ENCODE measurements at regions not wholly inside any gene's neighbourhood (a gene's known extent, or its start where the extent isn't known, plus 50 kb on each side); places are given as distances from the start of the nearest gene placed in this dataset.

GRCh38 chr9:19936598-19936997 is 147.8 kb upstream of the SLC24A2 start:
- Histone ChIP-seq H3K9me3 (no peaks in the 10 kb centered on the region), H3K27ac (no peak overlapping the region), H3K4me3 (no peak overlapping the region), H3K4me2 (no peak overlapping the region), H3K4me1 (no peaks in the 10 kb centered on the region)
- FAIRE-seq (no peak), DNase-seq (ENCODE audit: low read depth in 1 of 2, low spot score in 1 of 2) (no peak), ATAC-seq (no peak)
- TF ChIP-seq RNF2 (IDR thresholded peaks at IDR 0.05; ENCODE audit: borderline replicate concordance, low read depth) (no peak), CBX2 (IDR thresholded peaks at IDR 0.05; ENCODE audit: borderline replicate concordance, low read depth) (no peak), GATA3 (IDR thresholded peaks at IDR 0.05; ENCODE audit: borderline replicate concordance) (no peak)
- ChIA-PET POLR2A (no interaction called here), CTCF (interaction anchor here (0.7 to 2.2 kb wide), 4 partner anchors 10 to 470 kb away, joined by 3 to 7 read pairs (median 4); no protein-coding TSS in a partner anchor)
- WGBS (ENCODE audit: missing lambda C conversion rate): 0% methylated on average over 1 of the region's 1 CpG

DNA sequence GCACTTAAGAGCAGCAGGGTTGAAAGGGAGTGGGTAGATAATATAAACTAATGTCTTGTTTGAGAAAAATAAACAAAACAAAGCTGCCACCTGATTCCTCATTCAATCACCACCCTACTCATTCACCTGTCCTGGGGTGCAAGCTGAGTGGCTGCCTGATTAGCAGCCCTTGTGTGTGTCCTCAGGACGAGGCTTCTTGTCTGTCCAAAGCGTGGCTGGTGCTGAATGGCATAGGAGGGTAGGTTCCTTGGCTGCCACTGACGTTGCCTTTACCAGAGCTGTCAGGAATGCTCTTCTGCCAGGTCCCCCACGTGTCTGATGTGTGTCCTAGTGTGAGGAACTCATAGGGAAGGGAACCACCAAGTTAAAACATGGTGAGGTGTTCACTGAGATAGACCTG is 146.6 kb upstream of the SLC24A2 start:
- no peak overlapping the region for H3K4me2 ChIP-seq
- POLR2A ChIA-PET: no interaction called here
- DNase-seq (ENCODE audit: low read depth in 1 of 2, low spot score in 1 of 2) (no peak), FAIRE-seq (no peak), ATAC-seq (no peak)
- no peaks in the 10 kb centered on the region for H3K4me1 ChIP-seq
- CTCF ChIA-PET: interaction anchor here (1.0 to 1.8 kb wide), 2 partner anchors 8 to 471 kb away, joined by 3 to 5 read pairs; no protein-coding TSS in a partner anchor
- TF ChIP-seq PHF8 (IDR thresholded peaks at IDR 0.05; ENCODE audit: borderline replicate concordance, low read depth): no peak
- TF ChIP-seq FOSL2 (IDR thresholded peaks at IDR 0.05): no peak
- no peak for TF ChIP-seq FOSL2 (CRISPR knock-in tag; IDR thresholded peaks at IDR 0.05)
- no peak for TF ChIP-seq RCOR1 (IDR thresholded peaks at IDR 0.05; ENCODE audit: low read depth, low read length)
- TF ChIP-seq HOXB5 (CRISPR knock-in tag; IDR thresholded peaks at IDR 0.05): no peak
- no peak for TF ChIP-seq FOXS1 (CRISPR knock-in tag; IDR thresholded peaks at IDR 0.05)
- no peak for TF ChIP-seq RFX5 (IDR thresholded peaks at IDR 0.05)
- TF ChIP-seq JUN (IDR thresholded peaks at IDR 0.05): no peak
- TF ChIP-seq, protein P1, sequence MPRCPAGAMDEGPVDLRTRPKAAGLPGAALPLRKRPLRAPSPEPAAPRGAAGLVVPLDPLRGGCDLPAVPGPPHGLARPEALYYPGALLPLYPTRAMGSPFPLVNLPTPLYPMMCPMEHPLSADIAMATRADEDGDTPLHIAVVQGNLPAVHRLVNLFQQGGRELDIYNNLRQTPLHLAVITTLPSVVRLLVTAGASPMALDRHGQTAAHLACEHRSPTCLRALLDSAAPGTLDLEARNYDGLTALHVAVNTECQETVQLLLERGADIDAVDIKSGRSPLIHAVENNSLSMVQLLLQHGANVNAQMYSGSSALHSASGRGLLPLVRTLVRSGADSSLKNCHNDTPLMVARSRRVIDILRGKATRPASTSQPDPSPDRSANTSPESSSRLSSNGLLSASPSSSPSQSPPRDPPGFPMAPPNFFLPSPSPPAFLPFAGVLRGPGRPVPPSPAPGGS (IDR thresholded peaks at IDR 0.05): no peak
- TF ChIP-seq, protein P2, sequence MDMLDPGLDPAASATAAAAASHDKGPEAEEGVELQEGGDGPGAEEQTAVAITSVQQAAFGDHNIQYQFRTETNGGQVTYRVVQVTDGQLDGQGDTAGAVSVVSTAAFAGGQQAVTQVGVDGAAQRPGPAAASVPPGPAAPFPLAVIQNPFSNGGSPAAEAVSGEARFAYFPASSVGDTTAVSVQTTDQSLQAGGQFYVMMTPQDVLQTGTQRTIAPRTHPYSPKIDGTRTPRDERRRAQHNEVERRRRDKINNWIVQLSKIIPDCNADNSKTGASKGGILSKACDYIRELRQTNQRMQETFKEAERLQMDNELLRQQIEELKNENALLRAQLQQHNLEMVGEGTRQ (IDR thresholded peaks at IDR 0.05): no peak
- TF ChIP-seq MAFK (IDR thresholded peaks at IDR 0.05; ENCODE audit: partially characterized antibody): no peak
- 53% methylated on average over 4 of the region's 4 CpGs for WGBS (ENCODE audit: missing lambda C conversion rate)
- no peak overlapping the region for H3K27ac ChIP-seq
- no peaks in the 10 kb centered on the region for H3K9me3 ChIP-seq
- no peak overlapping the region for H3K4me3 ChIP-seq

DNA sequence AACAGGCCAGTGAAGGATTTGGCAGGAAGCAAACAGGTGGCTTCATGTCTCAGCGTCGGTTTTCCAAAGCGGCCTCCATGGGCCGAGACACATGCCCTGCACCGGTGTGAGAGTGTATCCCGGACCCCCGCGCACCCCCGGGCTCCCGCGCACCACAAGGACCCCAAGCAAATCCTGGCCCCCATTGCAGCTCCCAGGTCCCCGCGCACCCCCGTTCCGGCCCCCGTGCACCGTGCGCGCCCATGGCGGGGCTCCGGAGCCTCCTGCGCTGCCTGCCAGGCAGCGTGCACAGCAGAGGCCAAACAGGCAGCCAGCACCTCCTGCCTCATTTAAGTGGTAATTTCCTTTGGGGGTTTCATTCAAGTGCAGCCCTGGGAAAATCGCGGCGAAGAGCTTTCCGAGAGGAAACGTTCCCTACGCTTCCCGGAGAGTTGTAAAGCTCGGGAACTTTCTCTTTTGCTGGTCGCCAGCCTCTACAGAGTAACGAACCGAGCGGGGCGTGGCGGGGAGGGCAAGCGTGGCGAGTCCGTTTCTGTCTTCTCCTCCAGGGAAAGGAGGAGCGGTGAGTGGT is 145.5 kb upstream of the SLC24A2 start:
- ATAC-seq (peak; percentile 59 to 80; a peak in 5 of 6 replicates), DNase-seq (ENCODE audit: low read depth in 1 of 2, low spot score in 1 of 2) (peak in 1 of 2 experiments; percentile 2), FAIRE-seq (no peak)
- H3K4me2 ChIP-seq: peak overlapping the region; percentile 79
- POLR2A ChIA-PET: no interaction called here
- WGBS (ENCODE audit: missing lambda C conversion rate): 33% methylated on average over 33 of the region's 41 CpGs
- CTCF ChIA-PET: interaction anchor here (0.7 to 1.8 kb wide), 2 partner anchors 7 to 1462 kb away, joined by 3 to 5 read pairs; no protein-coding TSS in a partner anchor
- H3K4me3 ChIP-seq: peak overlapping the region; percentile 36
- no peak overlapping the region for H3K27ac ChIP-seq
- TF ChIP-seq CEBPB (IDR thresholded peaks at IDR 0.05): no peak
- no peak for TF ChIP-seq PHF8 (IDR thresholded peaks at IDR 0.05; ENCODE audit: borderline replicate concordance, low read depth)
- no peak for TF ChIP-seq HOXB13 (CRISPR knock-in tag; IDR thresholded peaks at IDR 0.05; ENCODE audit: low read depth)
- no peak for TF ChIP-seq FOSL2 (IDR thresholded peaks at IDR 0.05)
- TF ChIP-seq FOSL2 (CRISPR knock-in tag; IDR thresholded peaks at IDR 0.05): no peak
- TF ChIP-seq MYC (IDR thresholded peaks at IDR 0.05; ENCODE audit: borderline replicate concordance, low read length): no peak
- TF ChIP-seq TFCP2L1 (CRISPR knock-in tag; IDR thresholded peaks at IDR 0.05): no peak
- no peak for TF ChIP-seq MAZ (IDR thresholded peaks at IDR 0.05; ENCODE audit: borderline replicate concordance, low read depth, low read length)
- no peak for TF ChIP-seq KDM5A (IDR thresholded peaks at IDR 0.05)
- TF ChIP-seq HOXB5 (CRISPR knock-in tag; IDR thresholded peaks at IDR 0.05): no peak
- TF ChIP-seq RCOR1 (IDR thresholded peaks at IDR 0.05; ENCODE audit: low read depth, low read length): no peak
- TF ChIP-seq EP300 (IDR thresholded peaks at IDR 0.05): no peak
- no peak for TF ChIP-seq HOXA7 (CRISPR knock-in tag; IDR thresholded peaks at IDR 0.05)
- TF ChIP-seq, protein P3, sequence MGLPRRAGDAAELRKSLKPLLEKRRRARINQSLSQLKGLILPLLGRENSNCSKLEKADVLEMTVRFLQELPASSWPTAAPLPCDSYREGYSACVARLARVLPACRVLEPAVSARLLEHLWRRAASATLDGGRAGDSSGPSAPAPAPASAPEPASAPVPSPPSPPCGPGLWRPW (IDR thresholded peaks at IDR 0.05): no peak
- TF ChIP-seq ZSCAN20 (CRISPR knock-in tag; IDR thresholded peaks at IDR 0.05): no peak
- no peak for TF ChIP-seq JUN (IDR thresholded peaks at IDR 0.05)
- TF ChIP-seq HDAC2 (IDR thresholded peaks at IDR 0.05): no peak
- TF ChIP-seq POLR2AphosphoS2 (conservative IDR thresholded peaks at IDR 0.05; ENCODE audit: low read length): no peak
- no peaks in the 10 kb centered on the region for H3K4me1 ChIP-seq
- H3K9me3 ChIP-seq: no peaks in the 10 kb centered on the region
